ENCODE measurements at regions not wholly inside any gene's neighbourhood (a gene's known extent, or its start where the extent isn't known, plus 50 kb on each side); places are given as distances from the start of the nearest gene placed in this dataset.

GRCh38 chr2:154589514-154589913 lies 109.0 kb upstream of the KCNJ3 start:
- in situ Hi-C loops (cut with HindIII; ENCODE audit: low sequenced_read_pairs) = no loop called here
- no peak for DNase-seq (ENCODE audit: low read depth, low spot score)
- H3K4me3 ChIP-seq (ENCODE audit: low read depth, low read length) = no peak overlapping the region
- TF ChIP-seq CTCF (IDR thresholded peaks at IDR 0.05; ENCODE audit: low read depth, low read length) = no peak

GRCh38 chr2:154591294-154591820 lies 107.1 kb upstream of the KCNJ3 start:
- H3K4me3 ChIP-seq (ENCODE audit: low read depth, low read length) = no peak overlapping the region
- in situ Hi-C loops (cut with HindIII; ENCODE audit: low sequenced_read_pairs) = no loop called here
- TF ChIP-seq CTCF (IDR thresholded peaks at IDR 0.05; ENCODE audit: low read depth, low read length) = no peak
- no peak for DNase-seq (ENCODE audit: low read depth, low spot score)

GRCh38 chr2:154599189-154599588 lies 99.3 kb upstream of the KCNJ3 start:
- in situ Hi-C loops (cut with HindIII; ENCODE audit: low sequenced_read_pairs) = no loop called here
- DNase-seq (ENCODE audit: low read depth, low spot score) = no peak
- TF ChIP-seq CTCF (IDR thresholded peaks at IDR 0.05; ENCODE audit: low read depth, low read length) = no peak
- no peak overlapping the region for H3K4me3 ChIP-seq (ENCODE audit: low read depth, low read length)

DNA sequence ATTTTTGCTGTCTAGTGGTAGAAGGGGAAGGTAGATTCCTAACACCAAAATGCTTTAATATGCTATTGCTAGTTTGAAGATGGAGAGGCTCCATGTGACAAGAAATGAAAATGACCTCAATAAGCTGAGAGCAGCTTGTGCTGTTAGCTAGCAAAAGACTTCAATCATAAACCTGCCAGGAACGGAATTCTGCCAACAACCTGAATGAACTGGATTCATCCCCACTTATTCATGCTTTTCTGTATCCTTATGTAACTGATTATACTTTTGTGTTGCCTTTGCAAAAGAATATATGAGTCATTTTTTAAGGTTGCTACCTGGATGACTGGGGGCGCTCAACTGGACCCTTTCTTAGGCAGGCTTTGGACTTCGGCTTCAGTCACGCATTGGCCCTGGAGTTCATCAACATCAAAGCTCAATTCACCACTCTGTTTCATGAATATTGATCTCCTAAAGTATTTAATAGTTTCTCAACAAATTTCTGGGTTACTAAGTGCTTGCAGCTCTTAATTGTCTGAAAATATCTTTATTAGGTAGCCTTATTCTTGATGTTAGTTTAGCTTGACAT lies 97.5 kb upstream of the KCNJ3 start:
- in situ Hi-C loops (cut with HindIII; ENCODE audit: low sequenced_read_pairs) = no loop called here
- TF ChIP-seq CTCF (IDR thresholded peaks at IDR 0.05; ENCODE audit: low read depth, low read length) = no peak
- no peak overlapping the region for H3K4me3 ChIP-seq (ENCODE audit: low read depth, low read length)
- no peak for DNase-seq (ENCODE audit: low read depth, low spot score)

- no peak for TF ChIP-seq CTCF (IDR thresholded peaks at IDR 0.05; ENCODE audit: low read depth, low read length)
- in situ Hi-C loops (cut with HindIII; ENCODE audit: low sequenced_read_pairs) = no loop called here
- no peak for DNase-seq (ENCODE audit: low read depth, low spot score)
- no peak overlapping the region for H3K4me3 ChIP-seq (ENCODE audit: low read depth, low read length)
Measured at GRCh38 chr2:154603682-154604081, 94.8 kb upstream of the KCNJ3 start.

GRCh38 chr2:154608438-154608837 lies 90.1 kb upstream of the KCNJ3 start:
- H3K4me3 ChIP-seq (ENCODE audit: low read depth, low read length) = no peak overlapping the region
- DNase-seq (ENCODE audit: low read depth, low spot score) = no peak
- TF ChIP-seq CTCF (IDR thresholded peaks at IDR 0.05; ENCODE audit: low read depth, low read length) = no peak
- in situ Hi-C loops (cut with HindIII; ENCODE audit: low sequenced_read_pairs) = no loop called here
